SJCRH30 (cell line): ENCODE measurements at regions not wholly inside any gene's neighbourhood (a gene's known extent, or its start where the extent isn't known, plus 50 kb on each side); places are given as distances from the start of the nearest gene placed in this dataset.
A peak's percentile ranks its signal among the peaks of the same experiment; 100 is the strongest.

ENCODE experiments used
- DNase-seq, 2 experiments: peaks; one replicate each; pipeline ENCODE4 v3.0.0-alpha.2; 2015 to 2020
- H3K27ac ChIP-seq: fragments of 250-450 bp; sonication (Bioruptor Pico); 2 replicates; pipeline ENCODE4 v1.5.1; 2020; ENCODE audit warnings: mild to moderate bottlenecking, moderate library complexity
- H3K27me3 ChIP-seq: fragments of 250-450 bp; sonication (Bioruptor Pico); 2 replicates; pipeline ENCODE4 v1.5.1; 2020; ENCODE audit warnings: mild to moderate bottlenecking, moderate library complexity
- H3K36me3 ChIP-seq: fragments of 250-450 bp; sonication (Bioruptor Pico); 2 replicates; pipeline ENCODE4 v1.5.1; 2020; ENCODE audit warnings: mild to moderate bottlenecking, moderate library complexity
- H3K4me1 ChIP-seq: fragments of 250-450 bp; sonication (Bioruptor Pico); 2 replicates; pipeline ENCODE4 v1.5.1; 2020; ENCODE audit warnings: mild to moderate bottlenecking, moderate library complexity
- H3K4me3 ChIP-seq: fragments of 250-450 bp; sonication (Bioruptor Pico); 2 replicates; pipeline ENCODE4 v1.5.1; 2020; ENCODE audit warnings: mild to moderate bottlenecking, moderate library complexity
- H3K9me3 ChIP-seq: fragments of 250-450 bp; sonication (Bioruptor Pico); replicated peaks from 2 replicates; pipeline ENCODE4 v1.5.1; 2020; ENCODE audit warnings: mild to moderate bottlenecking, moderate library complexity

DNA sequence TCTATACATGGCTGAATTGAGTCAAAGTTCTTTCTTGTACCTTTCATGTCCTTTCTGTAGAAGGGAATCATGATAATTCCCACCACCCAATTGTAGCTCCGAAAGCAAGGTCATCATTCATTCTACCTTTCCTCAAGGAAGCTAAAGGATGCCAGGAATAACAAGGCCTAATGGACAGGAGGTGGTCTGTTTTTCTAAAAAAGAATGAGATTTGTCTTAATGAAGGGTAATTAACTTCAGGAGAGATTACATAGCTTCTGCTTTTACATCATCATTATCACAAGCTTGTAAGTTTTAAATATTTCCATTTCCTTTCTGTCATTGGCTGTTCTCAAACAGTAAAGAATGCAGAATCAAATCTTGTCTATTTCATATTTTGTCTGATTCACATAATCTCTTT, 249.5 kb upstream of the SORCS1 start:
- Histone ChIP-seq H3K27me3 (no peaks in the 10 kb centered on the region), H3K9me3 (no peaks in the 10 kb centered on the region), H3K27ac (no peak overlapping the region), H3K36me3 (no peaks in the 10 kb centered on the region), H3K4me1 (no peaks in the 10 kb centered on the region), H3K4me3 (no peak overlapping the region)
- DNase-seq = no peak

GRCh38 chr10:107409522-107409921, 245.0 kb upstream of the SORCS1 start:
- Histone ChIP-seq H3K36me3 (no peaks in the 10 kb centered on the region), H3K4me3 (no peak overlapping the region), H3K4me1 (no peaks in the 10 kb centered on the region), H3K9me3 (no peaks in the 10 kb centered on the region), H3K27me3 (no peaks in the 10 kb centered on the region), H3K27ac (no peak overlapping the region)
- peak; percentile 32 to 72 for DNase-seq

- H3K9me3 ChIP-seq = no peaks in the 10 kb centered on the region
- H3K27ac ChIP-seq = no peak overlapping the region
- H3K36me3 ChIP-seq = no peaks in the 10 kb centered on the region
- H3K4me3 ChIP-seq = no peak overlapping the region
- H3K27me3 ChIP-seq = no peaks in the 10 kb centered on the region
- DNase-seq = no peak
- no peaks in the 10 kb centered on the region for H3K4me1 ChIP-seq
Measured at GRCh38 chr10:107398115-107398514, 233.6 kb upstream of the SORCS1 start.

- Histone ChIP-seq H3K9me3 (no peaks in the 10 kb centered on the region), H3K4me1 (no peaks in the 10 kb centered on the region), H3K36me3 (no peaks in the 10 kb centered on the region), H3K27ac (no peak overlapping the region), H3K27me3 (no peaks in the 10 kb centered on the region), H3K4me3 (no peak overlapping the region)
- DNase-seq = no peak
Measured at GRCh38 chr10:107391901-107392300, 227.4 kb upstream of the SORCS1 start.

- H3K27ac ChIP-seq = no peak overlapping the region
- H3K4me1 ChIP-seq = no peaks in the 10 kb centered on the region
- no peaks in the 10 kb centered on the region for H3K27me3 ChIP-seq
- no peaks in the 10 kb centered on the region for H3K36me3 ChIP-seq
- H3K9me3 ChIP-seq = no peaks in the 10 kb centered on the region
- DNase-seq = no peak
- H3K4me3 ChIP-seq = no peak overlapping the region
Measured at GRCh38 chr10:107390563-107390962, 226.1 kb upstream of the SORCS1 start.

- H3K9me3 ChIP-seq = no peaks in the 10 kb centered on the region
- no peak overlapping the region for H3K4me3 ChIP-seq
- DNase-seq = no peak
- no peaks in the 10 kb centered on the region for H3K36me3 ChIP-seq
- H3K27ac ChIP-seq = no peak overlapping the region
- H3K4me1 ChIP-seq = no peaks in the 10 kb centered on the region
- H3K27me3 ChIP-seq = no peaks in the 10 kb centered on the region
Measured at GRCh38 chr10:107383357-107383756, 218.9 kb upstream of the SORCS1 start.

DNA sequence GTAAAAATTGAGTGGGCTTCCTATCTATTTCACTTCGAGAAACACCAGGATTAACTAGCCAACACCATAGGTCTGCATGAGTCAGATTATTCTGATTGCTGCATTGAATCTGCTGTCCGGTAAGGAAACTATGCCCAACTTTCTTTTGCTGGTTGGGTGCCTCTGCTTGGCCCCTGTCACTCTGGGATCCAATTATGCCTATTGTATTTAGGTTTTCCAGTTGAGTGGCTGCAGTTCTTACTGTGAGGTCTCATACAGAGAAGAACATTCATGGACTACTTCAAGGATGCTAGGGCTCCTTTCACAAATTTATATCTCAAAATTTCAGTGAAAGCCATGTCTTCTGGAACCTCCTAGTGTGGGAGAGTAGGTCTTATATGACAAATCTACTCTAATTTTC, 215.1 kb upstream of the SORCS1 start:
- Histone ChIP-seq H3K36me3 (no peaks in the 10 kb centered on the region), H3K4me1 (no peaks in the 10 kb centered on the region), H3K27ac (no peak overlapping the region), H3K27me3 (no peaks in the 10 kb centered on the region), H3K4me3 (no peak overlapping the region), H3K9me3 (no peaks in the 10 kb centered on the region)
- no peak for DNase-seq

GRCh38 chr10:107371801-107372200, 207.3 kb upstream of the SORCS1 start:
- no peak for DNase-seq
- Histone ChIP-seq H3K27ac (no peak overlapping the region), H3K9me3 (no peaks in the 10 kb centered on the region), H3K36me3 (no peaks in the 10 kb centered on the region), H3K4me3 (no peak overlapping the region), H3K4me1 (no peaks in the 10 kb centered on the region), H3K27me3 (no peaks in the 10 kb centered on the region)

DNA sequence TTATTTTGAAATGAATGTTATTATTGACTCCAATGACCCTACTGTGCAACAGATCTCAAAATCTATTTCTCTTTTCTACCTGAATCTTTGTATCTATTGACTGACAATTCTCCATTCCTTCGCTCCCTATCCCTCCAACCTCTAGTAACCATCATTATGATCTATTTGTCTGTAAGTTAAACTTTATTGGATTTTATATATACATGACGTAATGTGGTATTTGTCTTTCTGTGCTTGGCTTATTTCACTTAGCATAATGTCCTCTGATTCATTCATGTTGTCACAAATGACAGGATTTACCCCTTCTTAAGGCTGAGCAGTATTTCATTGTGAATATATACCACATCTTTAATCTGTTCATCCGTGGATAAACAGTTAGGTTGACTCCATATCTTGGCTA, 200.4 kb upstream of the SORCS1 start:
- H3K36me3 ChIP-seq = no peaks in the 10 kb centered on the region
- no peaks in the 10 kb centered on the region for H3K4me1 ChIP-seq
- no peaks in the 10 kb centered on the region for H3K9me3 ChIP-seq
- H3K4me3 ChIP-seq = no peak overlapping the region
- H3K27me3 ChIP-seq = no peaks in the 10 kb centered on the region
- H3K27ac ChIP-seq = no peak overlapping the region
- DNase-seq = no peak

GRCh38 chr10:107362306-107362705, 197.8 kb upstream of the SORCS1 start:
- Histone ChIP-seq H3K27ac (no peak overlapping the region), H3K4me1 (no peaks in the 10 kb centered on the region), H3K36me3 (no peaks in the 10 kb centered on the region), H3K9me3 (no peaks in the 10 kb centered on the region), H3K4me3 (no peak overlapping the region), H3K27me3 (no peaks in the 10 kb centered on the region)
- no peak for DNase-seq

- no peaks in the 10 kb centered on the region for H3K9me3 ChIP-seq
- no peaks in the 10 kb centered on the region for H3K27me3 ChIP-seq
- H3K36me3 ChIP-seq = no peaks in the 10 kb centered on the region
- no peak for DNase-seq
- no peaks in the 10 kb centered on the region for H3K4me1 ChIP-seq
- H3K27ac ChIP-seq = no peak overlapping the region
- H3K4me3 ChIP-seq = no peak overlapping the region
Measured at GRCh38 chr10:107357033-107357432, 192.5 kb upstream of the SORCS1 start.

- Histone ChIP-seq H3K4me3 (no peak overlapping the region), H3K27me3 (no peaks in the 10 kb centered on the region), H3K36me3 (no peaks in the 10 kb centered on the region), H3K4me1 (no peaks in the 10 kb centered on the region), H3K9me3 (no peaks in the 10 kb centered on the region), H3K27ac (no peak overlapping the region)
- no peak for DNase-seq
Measured at GRCh38 chr10:107356396-107356795, 191.9 kb upstream of the SORCS1 start.

GRCh38 chr10:107342711-107343110, 178.2 kb upstream of the SORCS1 start:
- Histone ChIP-seq H3K4me1 (no peaks in the 10 kb centered on the region), H3K27ac (no peak overlapping the region), H3K36me3 (no peaks in the 10 kb centered on the region), H3K4me3 (no peak overlapping the region), H3K27me3 (no peaks in the 10 kb centered on the region), H3K9me3 (no peaks in the 10 kb centered on the region)
- no peak for DNase-seq

GRCh38 chr10:107341281-107341680, 176.8 kb upstream of the SORCS1 start:
- Histone ChIP-seq H3K27me3 (no peaks in the 10 kb centered on the region), H3K27ac (no peak overlapping the region), H3K4me3 (no peak overlapping the region), H3K9me3 (no peaks in the 10 kb centered on the region), H3K36me3 (no peaks in the 10 kb centered on the region), H3K4me1 (no peaks in the 10 kb centered on the region)
- DNase-seq = no peak

DNA sequence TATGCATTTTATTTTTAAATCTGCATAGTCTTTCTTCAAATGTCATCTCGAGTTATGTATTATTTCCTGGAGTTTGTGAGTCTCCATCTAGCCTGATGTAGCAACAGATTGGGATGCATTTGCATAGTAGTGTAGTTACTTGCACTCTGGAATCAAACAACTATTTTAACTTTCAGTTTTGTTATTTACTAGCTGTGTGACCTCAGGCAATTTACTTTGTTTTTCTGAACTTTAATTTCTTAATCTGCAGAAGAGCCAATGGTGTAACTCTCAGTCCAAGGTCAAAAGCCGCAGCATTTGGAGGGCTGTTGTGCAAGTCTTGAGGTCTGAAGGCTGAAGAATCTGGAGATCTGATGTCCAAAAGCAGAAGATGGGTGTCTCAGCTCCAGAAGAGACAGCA, 175.8 kb upstream of the SORCS1 start:
- no peak overlapping the region for H3K4me3 ChIP-seq
- no peak overlapping the region for H3K27ac ChIP-seq
- H3K27me3 ChIP-seq = no peaks in the 10 kb centered on the region
- no peaks in the 10 kb centered on the region for H3K4me1 ChIP-seq
- H3K9me3 ChIP-seq = no peaks in the 10 kb centered on the region
- H3K36me3 ChIP-seq = no peaks in the 10 kb centered on the region
- DNase-seq = no peak

GRCh38 chr10:107336061-107336460, 171.6 kb upstream of the SORCS1 start:
- H3K9me3 ChIP-seq = no peaks in the 10 kb centered on the region
- H3K36me3 ChIP-seq = no peaks in the 10 kb centered on the region
- DNase-seq = no peak
- no peaks in the 10 kb centered on the region for H3K27me3 ChIP-seq
- H3K27ac ChIP-seq = no peak overlapping the region
- H3K4me3 ChIP-seq = no peak overlapping the region
- H3K4me1 ChIP-seq = no peaks in the 10 kb centered on the region

DNA sequence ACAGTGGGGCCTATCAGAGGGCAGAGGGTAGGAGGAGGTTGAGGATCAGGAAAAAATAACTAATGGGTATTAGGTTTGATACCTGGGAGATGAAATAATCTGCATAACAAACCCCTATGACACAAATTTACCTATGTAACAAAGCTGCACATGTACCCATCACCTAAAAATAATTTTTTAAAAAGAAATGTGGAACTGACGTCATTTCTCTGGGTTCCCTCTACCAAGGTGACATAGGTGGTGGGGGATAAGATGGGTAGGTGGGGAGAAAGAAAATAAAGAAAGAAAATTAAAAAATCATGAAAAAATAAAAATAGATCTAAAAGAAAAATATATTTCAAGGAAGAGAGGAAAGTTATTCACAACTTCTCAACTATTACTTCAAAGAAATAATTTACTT, 153.1 kb upstream of the SORCS1 start:
- no peaks in the 10 kb centered on the region for H3K36me3 ChIP-seq
- H3K4me1 ChIP-seq = no peaks in the 10 kb centered on the region

More for the DNA sequence above, 153.1 kb upstream of the SORCS1 start:
- Histone ChIP-seq H3K4me3 (no peak overlapping the region), H3K27me3 (no peaks in the 10 kb centered on the region), H3K27ac (no peak overlapping the region), H3K9me3 (no peaks in the 10 kb centered on the region)
- no peak for DNase-seq
